Islet of Langerhans (tissue), 1 donor: ENCODE measurements at regions not wholly inside any gene's neighbourhood (a gene's known extent, or its start where the extent isn't known, plus 50 kb on each side); places are given as distances from the start of the nearest gene placed in this dataset.
A peak's percentile ranks its signal among the peaks of the same experiment; 100 is the strongest.

Experiments
- FAIRE-seq: peaks from one replicate; lab custom pipeline; 2011; peaks lifted over from hg19 to GRCh38; lab: Jason Lieb, UNC

DNA sequence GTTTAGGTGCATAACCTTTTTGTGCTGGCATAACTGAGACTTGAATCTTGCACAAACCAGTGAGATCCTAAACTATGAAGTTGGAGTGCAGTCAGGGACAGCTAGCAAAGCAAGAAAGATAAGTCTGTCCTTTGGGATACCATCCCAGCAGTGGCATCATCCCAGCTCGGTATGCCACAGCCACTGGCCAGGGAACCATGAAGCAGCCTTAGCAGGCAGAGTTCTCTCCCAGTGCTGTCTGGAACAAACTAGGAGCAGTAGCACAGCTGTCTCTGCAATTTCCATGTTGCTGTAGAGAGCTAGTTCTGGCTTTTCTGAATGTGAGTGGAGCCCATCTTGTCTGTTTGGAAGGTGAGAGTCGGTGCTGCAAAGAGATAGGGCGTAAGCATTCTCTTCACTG is 130.3 kb downstream of the DTWD1 start:
- no peak for FAIRE-seq

DNA sequence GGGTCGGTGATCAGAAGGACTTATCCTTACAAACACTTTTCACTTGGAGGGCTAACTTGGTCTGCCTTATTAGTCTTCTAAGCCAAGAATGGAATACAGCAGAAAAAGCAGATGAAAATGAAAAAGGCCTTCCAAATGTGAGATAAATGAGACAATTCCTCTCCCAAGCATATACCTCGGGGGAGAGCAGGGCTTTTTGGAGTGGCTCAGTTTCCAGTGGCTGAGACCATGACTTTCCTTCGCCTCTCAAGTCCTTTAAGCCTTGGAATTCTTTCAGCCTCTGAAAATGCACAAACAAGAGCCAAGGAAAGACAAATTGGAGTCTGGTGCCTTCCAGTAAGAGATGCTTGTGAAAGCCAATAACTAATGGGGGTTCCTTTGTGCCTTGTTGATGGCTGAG is 130.9 kb downstream of the DTWD1 start:
- FAIRE-seq, result no peak

DNA sequence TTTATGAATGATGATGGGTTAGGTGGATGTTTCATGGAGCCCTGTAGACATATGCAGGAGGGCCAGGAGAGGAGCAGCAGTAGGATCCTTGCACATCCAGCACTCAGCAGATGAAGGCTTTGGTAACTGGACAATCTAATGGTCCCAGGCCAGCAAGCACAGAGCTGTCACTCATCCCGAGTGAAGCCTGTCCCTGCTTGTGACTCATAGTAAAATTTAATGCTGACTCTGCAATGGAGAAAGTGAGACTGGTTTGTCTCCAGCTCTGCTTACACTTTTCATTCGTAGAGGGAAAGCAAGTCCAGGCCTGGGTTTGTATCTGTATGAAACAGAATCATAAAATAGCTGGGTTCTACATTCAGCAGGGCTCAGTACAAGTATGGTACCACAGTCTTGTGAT is 131.7 kb downstream of the DTWD1 start:
- no peak for FAIRE-seq

DNA sequence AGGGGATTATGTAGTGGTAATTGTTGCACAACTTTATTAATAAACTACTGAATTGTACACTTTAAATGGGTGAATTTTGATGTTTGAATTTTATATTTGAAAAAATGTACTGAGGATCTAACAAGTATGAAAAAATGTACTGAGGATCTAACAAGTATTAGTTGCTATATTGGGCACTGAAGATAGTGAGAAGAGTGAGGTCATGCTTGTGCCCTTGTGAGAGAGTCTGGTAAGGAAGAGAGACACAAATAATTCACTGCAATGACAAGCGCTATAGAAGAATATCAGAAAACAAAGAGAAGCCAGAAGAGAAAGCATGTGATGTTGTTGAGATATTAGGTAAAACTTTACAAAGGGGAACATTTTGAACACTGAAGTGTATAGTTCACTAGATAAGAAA is 137.6 kb downstream of the DTWD1 start:
- no peak for FAIRE-seq

DNA sequence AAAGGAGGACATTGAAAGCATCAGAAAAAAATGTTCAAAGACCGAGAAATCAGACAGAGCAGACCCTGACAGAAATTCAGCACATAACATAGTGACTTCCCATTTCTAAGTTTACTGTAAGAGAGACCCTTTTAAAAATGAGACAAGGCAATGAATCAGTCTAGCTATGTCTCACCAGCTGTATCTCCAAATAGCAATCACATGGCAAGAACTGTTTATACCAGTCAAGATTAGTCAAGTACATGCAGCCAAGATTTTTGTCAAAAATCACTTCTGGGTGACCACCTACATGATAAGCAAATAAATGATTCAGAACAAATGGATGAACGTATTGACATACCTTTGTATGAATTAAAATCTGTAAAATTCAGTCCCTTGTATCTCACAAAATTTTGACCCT is 138.0 kb downstream of the DTWD1 start:
- FAIRE-seq, result no peak

GRCh38 chr15:49760749-49761148 is 139.9 kb downstream of the DTWD1 start:
- FAIRE-seq, result no peak

GRCh38 chr15:49769225-49769624 is 148.4 kb downstream of the DTWD1 start:
- FAIRE-seq, result no peak

DNA sequence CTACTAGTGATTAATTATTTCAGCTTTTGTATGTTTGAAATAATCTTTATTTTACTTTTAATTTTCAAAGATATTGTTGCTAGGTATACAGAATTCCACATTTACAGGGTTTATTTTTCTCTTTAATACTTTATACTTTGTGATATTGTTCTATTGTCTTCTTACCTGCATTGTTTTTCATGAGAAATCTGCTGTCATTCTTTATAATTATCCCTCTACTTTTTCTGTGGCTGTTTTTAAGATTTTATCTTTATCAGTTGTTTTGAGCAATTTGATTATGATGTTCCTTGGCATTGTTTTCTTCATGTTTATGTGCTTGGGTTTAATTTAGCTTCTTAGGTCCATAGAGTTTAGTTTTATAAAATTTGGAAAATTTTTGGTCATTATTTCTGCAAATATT is 168.6 kb downstream of the DTWD1 start:
- peak; percentile 73 for FAIRE-seq

DNA sequence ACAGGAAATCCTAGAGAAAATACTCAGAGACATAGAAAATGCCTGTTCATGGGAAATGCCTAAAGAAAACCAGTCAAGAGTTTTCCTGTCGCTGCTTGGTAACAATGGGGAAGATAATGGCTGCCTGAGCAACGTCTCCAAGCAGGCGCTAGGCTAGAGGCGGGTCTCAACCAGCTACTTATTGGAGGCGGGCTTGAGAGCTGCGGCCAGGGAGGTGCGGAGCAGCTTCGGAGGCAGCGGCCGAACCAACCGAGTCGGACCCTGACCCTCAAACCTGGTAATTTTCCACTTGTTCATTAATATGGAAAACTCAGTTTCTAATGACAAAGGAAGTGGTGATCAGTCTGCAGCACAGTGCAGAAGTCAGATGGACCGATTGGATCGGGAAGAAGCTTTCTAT is 173.1 kb downstream of the DTWD1 start:
- no peak for FAIRE-seq

DNA sequence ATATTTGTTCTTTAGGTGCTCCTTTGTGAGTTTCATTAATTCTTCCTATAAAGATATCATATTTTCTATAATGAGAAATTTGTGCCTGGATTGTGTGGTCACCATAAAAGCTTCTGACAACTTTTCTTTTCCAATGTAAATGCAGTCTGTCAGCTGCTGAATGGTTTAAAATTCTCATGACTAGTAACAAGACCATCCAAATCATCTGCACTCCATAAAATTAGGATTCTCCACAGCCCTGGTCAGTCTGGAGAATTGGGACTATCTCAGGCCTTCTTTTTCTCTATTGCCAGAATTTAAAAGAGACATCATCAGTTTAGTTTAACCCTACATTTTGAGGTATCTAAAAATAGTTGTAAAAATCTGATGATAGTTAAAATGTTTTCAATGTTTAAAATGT is 180.9 kb downstream of the DTWD1 start:
- no peak for FAIRE-seq
